Activated B cell treated with CpG ODN at 0.5 μM for 24 hours (primary cell): ENCODE measurements at regions not wholly inside any gene's neighbourhood (a gene's known extent, or its start where the extent isn't known, plus 50 kb on each side); places are given as distances from the start of the nearest gene placed in this dataset.
"Not testable (repeated sequence)": the region's sequence is repeated elsewhere in the genome, so short reads cannot be mapped to it uniquely, and the experiment has no call there.

ENCODE experiments used
- ATAC-seq: fragments of 200-7000 bp; cut with Tn5 transposase; one replicate; pipeline ENCODE4 v1.10.0; 2021; ENCODE audit warnings: low read depth, mild to moderate bottlenecking, moderate library complexity
- CTCF ChIA-PET: fragments of 350-600 bp; sonication (Branson Sonifier 250); formaldehyde crosslinking; loops from one replicate; lab custom pipeline; 2021; ENCODE audit warnings: antibody characterized with exemption; lab: Charles Lee
- POLR2A ChIA-PET: fragments of 350-600 bp; sonication (Branson Sonifier 250); formaldehyde crosslinking; loops from one replicate; lab custom pipeline; 2021; ENCODE audit warnings: antibody characterized with exemption; lab: Charles Lee
- DNase-seq: peaks from one replicate; pipeline ENCODE4 v3.0.0; 2022
- H3K27ac Mint-ChIP-seq: one replicate; pipeline ENCODE4 v1.8.0; 2020; ENCODE audit warnings: mixed read lengths
- H3K27me3 Mint-ChIP-seq: one replicate; pipeline ENCODE4 v1.8.0; 2021; ENCODE audit warnings: mixed read lengths
- H3K36me3 Mint-ChIP-seq: one replicate; pipeline ENCODE4 v1.8.0; 2021; ENCODE audit warnings: low read depth, mixed read lengths
- H3K4me1 Mint-ChIP-seq: one replicate; pipeline ENCODE4 v1.8.0; 2021; ENCODE audit warnings: mixed read lengths
- H3K4me3 Mint-ChIP-seq: one replicate; pipeline ENCODE4 v1.8.0; 2020; ENCODE audit warnings: mild to moderate bottlenecking, mixed read lengths
- H3K9me3 Mint-ChIP-seq: one replicate; pipeline ENCODE4 v1.8.0; 2020; ENCODE audit warnings: mixed read lengths
- intact Hi-C: fragments of 100-400 bp; cut with micrococcal nuclease; formaldehyde crosslinking; loops from one replicate; pipeline ENCODE4 v1.15.1; 2024
- TF ChIP-seq, protein P1 (sequence below): fragments of 200-600 bp; IDR thresholded peaks from one replicate; pipeline ENCODE4 v1.8.0; 2022; ENCODE audit warnings: antibody characterized with exemption, mild to moderate bottlenecking

DNA sequence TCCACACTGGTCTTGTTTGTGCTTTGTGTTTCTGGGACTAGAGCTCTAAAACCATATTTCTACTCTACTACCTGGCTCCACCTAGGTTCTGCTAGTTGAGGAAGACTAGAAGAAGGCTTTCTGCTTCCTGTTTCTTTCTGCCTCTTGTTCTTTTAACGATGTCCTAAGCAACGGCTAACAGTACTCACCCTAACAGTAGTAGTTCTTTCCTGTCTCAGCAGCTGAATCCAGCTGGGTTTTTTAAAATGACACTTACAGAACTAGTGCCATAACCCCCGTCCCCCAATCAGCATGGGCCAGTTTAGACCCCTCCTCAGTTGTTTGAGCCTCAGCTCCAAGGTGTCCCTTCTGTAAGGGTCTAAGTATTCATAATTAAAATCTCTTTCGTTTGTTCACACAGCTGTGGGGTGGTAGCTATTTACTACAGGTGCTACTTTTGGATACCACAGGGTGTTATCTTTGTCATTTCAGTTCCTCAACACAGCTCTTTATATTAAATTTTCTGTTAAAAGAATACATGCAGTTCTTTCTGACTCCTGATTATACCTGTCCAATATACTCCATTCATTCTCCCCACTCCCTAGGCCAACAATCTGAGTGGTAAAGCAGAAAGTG is 790.2 kb downstream of the DHX35 start:
- no peak overlapping the region for H3K4me3 Mint-ChIP-seq
- ChIA-PET CTCF (interaction anchor here (0.9 kb wide), 1 partner anchor 122 kb away, joined by 4 read pairs; no protein-coding TSS in a partner anchor), POLR2A (interaction anchor here (0.6 kb wide), 1 partner anchor 975 kb away, joined by 7 read pairs; no protein-coding TSS in a partner anchor)
- no peak overlapping the region for H3K27ac Mint-ChIP-seq
- no peaks in the 10 kb centered on the region for H3K27me3 Mint-ChIP-seq
- H3K36me3 Mint-ChIP-seq, result no peaks in the 10 kb centered on the region
- TF ChIP-seq, protein P1, sequence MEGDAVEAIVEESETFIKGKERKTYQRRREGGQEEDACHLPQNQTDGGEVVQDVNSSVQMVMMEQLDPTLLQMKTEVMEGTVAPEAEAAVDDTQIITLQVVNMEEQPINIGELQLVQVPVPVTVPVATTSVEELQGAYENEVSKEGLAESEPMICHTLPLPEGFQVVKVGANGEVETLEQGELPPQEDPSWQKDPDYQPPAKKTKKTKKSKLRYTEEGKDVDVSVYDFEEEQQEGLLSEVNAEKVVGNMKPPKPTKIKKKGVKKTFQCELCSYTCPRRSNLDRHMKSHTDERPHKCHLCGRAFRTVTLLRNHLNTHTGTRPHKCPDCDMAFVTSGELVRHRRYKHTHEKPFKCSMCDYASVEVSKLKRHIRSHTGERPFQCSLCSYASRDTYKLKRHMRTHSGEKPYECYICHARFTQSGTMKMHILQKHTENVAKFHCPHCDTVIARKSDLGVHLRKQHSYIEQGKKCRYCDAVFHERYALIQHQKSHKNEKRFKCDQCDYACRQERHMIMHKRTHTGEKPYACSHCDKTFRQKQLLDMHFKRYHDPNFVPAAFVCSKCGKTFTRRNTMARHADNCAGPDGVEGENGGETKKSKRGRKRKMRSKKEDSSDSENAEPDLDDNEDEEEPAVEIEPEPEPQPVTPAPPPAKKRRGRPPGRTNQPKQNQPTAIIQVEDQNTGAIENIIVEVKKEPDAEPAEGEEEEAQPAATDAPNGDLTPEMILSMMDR, result no peak
- H3K4me1 Mint-ChIP-seq, result peaks cover 4% of the 10 kb centered on the region
- ATAC-seq, result no peak
- peaks cover 12% of the 10 kb centered on the region for H3K9me3 Mint-ChIP-seq
- intact Hi-C loops, result no loop called here
- DNase-seq, result no peak

DNA sequence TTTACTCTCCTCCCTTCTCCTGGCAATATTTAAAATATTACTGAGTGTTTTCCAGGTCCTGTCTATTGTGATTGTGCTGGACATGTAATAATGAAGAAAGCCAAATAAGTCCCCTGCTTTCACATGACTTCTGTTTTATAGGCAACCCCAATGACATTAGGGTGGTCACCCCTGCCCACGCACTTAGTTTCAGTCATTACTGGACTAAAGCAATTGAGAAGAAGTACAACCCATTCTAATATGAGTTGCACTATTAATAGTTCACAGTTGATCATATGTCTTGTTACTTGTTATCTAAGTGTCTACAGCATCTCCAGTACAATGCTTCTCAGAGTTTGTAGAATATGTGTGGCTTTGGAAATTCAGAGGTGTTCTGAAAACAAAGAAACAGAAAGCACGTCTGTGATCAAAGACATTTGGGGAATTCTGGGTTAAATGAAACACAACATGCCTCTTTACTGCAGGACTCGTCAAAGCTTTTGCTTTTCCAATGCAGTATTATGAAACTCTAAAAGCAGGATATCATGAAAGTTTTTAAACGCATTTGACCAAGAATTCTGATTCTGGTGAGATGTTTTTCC is 789.5 kb downstream of the DHX35 start:
- POLR2A ChIA-PET, result no interaction called here
- DNase-seq (no peak), ATAC-seq (no peak)
- peaks cover 4% of the 10 kb centered on the region for H3K4me1 Mint-ChIP-seq
- no peaks in the 10 kb centered on the region for H3K27me3 Mint-ChIP-seq
- CTCF ChIA-PET, result interaction anchor here (0.9 kb wide), 1 partner anchor 122 kb away, joined by 4 read pairs; no protein-coding TSS in a partner anchor
- TF ChIP-seq, protein P1, result no peak
- intact Hi-C loops, result no loop called here
- H3K27ac Mint-ChIP-seq, result no peak overlapping the region
- H3K9me3 Mint-ChIP-seq, result peaks cover 12% of the 10 kb centered on the region
- no peaks in the 10 kb centered on the region for H3K36me3 Mint-ChIP-seq
- no peak overlapping the region for H3K4me3 Mint-ChIP-seq

DNA sequence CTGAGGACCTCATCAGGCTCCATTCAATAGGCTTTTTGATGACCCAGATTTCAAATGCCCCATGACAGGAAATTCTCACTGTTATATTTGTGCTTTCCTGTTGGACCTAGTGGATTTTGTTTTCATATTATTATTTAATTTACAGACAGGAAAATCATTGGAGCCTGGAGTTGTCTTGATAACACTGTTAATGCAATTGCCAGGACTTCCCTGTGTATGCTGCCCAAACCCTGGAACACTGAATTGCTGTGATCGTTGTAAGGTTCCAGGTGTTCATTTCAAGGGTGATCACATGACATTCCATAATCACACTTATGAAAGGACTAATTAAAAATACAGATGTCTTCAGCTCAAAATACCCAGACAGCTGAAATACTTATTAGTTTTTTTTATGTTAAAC is 783.2 kb downstream of the DHX35 start:
- no peak overlapping the region for H3K4me3 Mint-ChIP-seq
- H3K36me3 Mint-ChIP-seq, result no peaks in the 10 kb centered on the region
- no peak for ATAC-seq
- POLR2A ChIA-PET, result no interaction called here
- intact Hi-C loops, result no loop called here
- TF ChIP-seq, protein P1, result no peak
- peaks cover 13% of the 10 kb centered on the region for H3K9me3 Mint-ChIP-seq
- DNase-seq, result no peak
- CTCF ChIA-PET, result no interaction called here
- no peak overlapping the region for H3K27ac Mint-ChIP-seq
- no peaks in the 10 kb centered on the region for H3K27me3 Mint-ChIP-seq
- no peaks in the 10 kb centered on the region for H3K4me1 Mint-ChIP-seq

DNA sequence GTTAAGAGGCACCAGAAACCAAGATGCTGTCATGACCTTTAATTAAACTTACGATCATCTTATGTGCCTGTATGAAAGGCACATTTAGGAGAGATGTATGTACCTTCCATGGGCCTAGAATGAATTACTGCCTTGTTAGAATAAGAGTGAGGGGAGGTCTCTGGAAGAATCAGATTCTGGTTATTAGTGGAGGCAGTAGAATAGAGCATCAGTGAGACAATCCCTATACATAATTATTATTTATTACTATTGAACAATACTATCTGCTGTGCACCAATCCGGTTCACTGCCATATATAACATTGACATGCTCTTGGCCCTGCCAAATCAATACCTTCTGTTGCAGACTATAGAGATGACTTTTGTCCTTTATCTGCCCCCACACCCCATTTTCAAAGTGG is 776.5 kb downstream of the DHX35 start:
- no peak for ATAC-seq
- no peaks in the 10 kb centered on the region for H3K9me3 Mint-ChIP-seq
- H3K4me3 Mint-ChIP-seq, result no peak overlapping the region
- H3K36me3 Mint-ChIP-seq, result no peaks in the 10 kb centered on the region
- POLR2A ChIA-PET, result no interaction called here
- no peaks in the 10 kb centered on the region for H3K27me3 Mint-ChIP-seq
- no peak overlapping the region for H3K27ac Mint-ChIP-seq
- no peak for DNase-seq
- no peaks in the 10 kb centered on the region for H3K4me1 Mint-ChIP-seq
- CTCF ChIA-PET, result no interaction called here
- intact Hi-C loops, result loop anchor here (5.0 kb wide), 1 partner anchor 134 kb away; no protein-coding TSS in a partner anchor
- TF ChIP-seq, protein P1, result no peak

DNA sequence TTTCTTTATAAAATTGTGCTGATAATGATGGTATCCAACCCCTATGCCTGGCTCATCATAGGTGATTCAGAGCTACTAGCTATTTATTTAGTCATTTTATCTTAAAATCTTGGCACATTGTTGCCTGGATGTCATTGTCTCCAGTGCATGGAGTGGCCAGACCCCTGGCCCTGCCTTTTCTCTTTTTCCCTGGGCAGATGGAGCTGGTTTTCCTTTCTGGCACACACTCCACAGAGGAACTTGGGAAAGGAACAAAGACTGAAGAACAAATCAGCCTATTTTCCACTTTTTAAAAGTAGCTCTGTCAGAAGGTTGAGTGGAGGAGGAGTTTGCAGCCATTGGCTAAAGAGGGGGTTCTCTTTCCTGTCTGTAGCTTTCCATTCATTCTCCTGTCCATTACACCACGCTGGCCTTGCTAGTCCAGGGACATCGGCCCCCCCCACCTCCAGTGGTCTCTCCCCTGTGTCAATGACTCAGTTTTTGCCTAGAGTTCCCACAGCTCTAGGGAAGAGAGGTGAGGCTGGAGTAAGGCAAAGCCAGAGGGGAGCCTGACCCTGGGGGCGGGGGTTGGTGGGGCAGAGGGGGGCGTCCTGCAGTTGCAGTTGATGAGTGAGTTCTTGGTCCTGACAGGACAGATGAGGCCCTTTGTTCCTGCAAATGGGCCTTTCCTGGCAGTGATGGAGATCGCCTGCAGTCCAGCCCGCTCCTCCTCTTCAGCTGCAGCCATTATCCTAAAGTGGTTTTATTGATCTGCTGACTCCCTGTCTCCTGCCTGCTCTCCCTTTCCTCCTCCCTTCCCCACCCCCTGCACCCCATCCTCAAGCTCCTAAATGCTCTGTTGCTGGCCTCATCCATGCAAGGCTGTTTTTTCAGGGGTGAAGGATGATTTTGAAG is 774.5 kb downstream of the DHX35 start:
- H3K27ac Mint-ChIP-seq, result no peak overlapping the region
- intact Hi-C loops, result loop anchor here (5.0 kb wide), 1 partner anchor 136 kb away; no protein-coding TSS in a partner anchor
- H3K27me3 Mint-ChIP-seq, result no peaks in the 10 kb centered on the region
- no peaks in the 10 kb centered on the region for H3K36me3 Mint-ChIP-seq
- DNase-seq (no peak), ATAC-seq (no peak)
- H3K4me1 Mint-ChIP-seq, result no peaks in the 10 kb centered on the region
- TF ChIP-seq, protein P1, result no peak
- ChIA-PET POLR2A (no interaction called here), CTCF (no interaction called here)
- no peak overlapping the region for H3K4me3 Mint-ChIP-seq
- H3K9me3 Mint-ChIP-seq, result peaks cover 2% of the 10 kb centered on the region

DNA sequence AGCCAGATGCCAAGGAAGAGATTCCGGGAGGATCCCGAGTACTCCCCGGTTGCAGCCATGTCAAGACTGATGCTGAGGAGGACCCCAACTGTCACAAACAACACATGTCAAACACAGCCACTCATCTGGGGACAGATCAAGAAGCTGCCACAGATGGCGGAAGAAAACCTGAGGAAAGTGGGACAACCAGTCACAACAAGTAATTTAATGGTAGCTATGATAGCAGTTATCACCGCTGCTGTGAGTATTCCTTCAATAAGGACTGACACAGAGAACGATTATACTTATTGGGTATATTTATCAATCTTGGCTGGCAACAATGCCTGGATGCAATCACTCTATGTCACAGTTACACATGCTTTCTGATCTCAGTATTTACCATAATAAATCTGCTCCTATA is 763.4 kb downstream of the DHX35 start:
- intact Hi-C loops, H3K27ac Mint-ChIP-seq, H3K27me3 Mint-ChIP-seq, POLR2A ChIA-PET, H3K36me3 Mint-ChIP-seq, CTCF ChIA-PET, DNase-seq, ATAC-seq, H3K4me1 Mint-ChIP-seq, H3K4me3 Mint-ChIP-seq: not testable (repeated sequence)
- peaks cover 30% of the 10 kb centered on the region for H3K9me3 Mint-ChIP-seq
